Suprapubic skin (tissue), 4 donors: ENCODE measurements at regions not wholly inside any gene's neighbourhood (a gene's known extent, or its start where the extent isn't known, plus 50 kb on each side); places are given as distances from the start of the nearest gene placed in this dataset.
"Not testable (repeated sequence)": the region's sequence is repeated elsewhere in the genome, so short reads cannot be mapped to it uniquely, and the experiment has no call there.

Source experiments
- DNase-seq, 2 donors: peaks; one replicate each; pipeline ENCODE4 v3.0.0-alpha.2; 2019; ENCODE audit warnings: low spot score in 2 of 2
- H3K27ac ChIP-seq: fragments of 200-600 bp; sonication (generic); one replicate; pipeline ENCODE4 v1.5.1; 2019
- H3K27me3 ChIP-seq: fragments of 200-600 bp; sonication (generic); one replicate; pipeline ENCODE4 v1.5.1; 2019
- H3K36me3 ChIP-seq: fragments of 200-600 bp; sonication (generic); one replicate; pipeline ENCODE4 v1.5.1; 2019
- H3K4me1 ChIP-seq: fragments of 200-600 bp; sonication (generic); one replicate; pipeline ENCODE4 v1.5.1; 2019
- H3K4me3 ChIP-seq: fragments of 200-600 bp; sonication (generic); one replicate; pipeline ENCODE4 v1.5.1; 2019; ENCODE audit warnings: mild to moderate bottlenecking
- H3K9me3 ChIP-seq: fragments of 200-600 bp; sonication (generic); one replicate; pipeline ENCODE4 v1.5.1; 2019
- EP300 ChIP-seq: sonication (generic); formaldehyde crosslinking; IDR thresholded peaks from one replicate; pipeline ENCODE4 v1.6.1; 2017; ENCODE audit warnings: antibody characterized with exemption
- POLR2A ChIP-seq, 2 donors: fragments of 450-650 bp; IDR thresholded peaks; one replicate each; pipeline ENCODE4 v1.6.1; 2017; ENCODE audit warnings: antibody characterized with exemption in 2 of 2, mild to moderate bottlenecking in 2 of 2, moderate library complexity in 2 of 2
- POLR2AphosphoS5 ChIP-seq, 3 donors: sonication (generic); formaldehyde crosslinking; IDR thresholded peaks; one replicate each; pipeline ENCODE4 v1.6.1; 2017; ENCODE audit warnings: antibody characterized with exemption in 3 of 3
- WGBS: methylation state at CpG from one replicate; pipeline ENCODE4 v1.1.5; 2018; 5-methylcytosine and 5-hydroxymethylcytosine counted together
- TF ChIP-seq, protein P1 (sequence below), 2 donors: fragments of 200-600 bp in 1 of 2; fragments of 450-650 bp in 1 of 2; sonication (generic) in 1 of 2; IDR thresholded peaks; one replicate each; pipeline ENCODE4 v1.5.1; 2016 to 2019; ENCODE audit warnings: antibody characterized with exemption in 2 of 2, mild to moderate bottlenecking in 1 of 2, moderate library complexity in 1 of 2

DNA sequence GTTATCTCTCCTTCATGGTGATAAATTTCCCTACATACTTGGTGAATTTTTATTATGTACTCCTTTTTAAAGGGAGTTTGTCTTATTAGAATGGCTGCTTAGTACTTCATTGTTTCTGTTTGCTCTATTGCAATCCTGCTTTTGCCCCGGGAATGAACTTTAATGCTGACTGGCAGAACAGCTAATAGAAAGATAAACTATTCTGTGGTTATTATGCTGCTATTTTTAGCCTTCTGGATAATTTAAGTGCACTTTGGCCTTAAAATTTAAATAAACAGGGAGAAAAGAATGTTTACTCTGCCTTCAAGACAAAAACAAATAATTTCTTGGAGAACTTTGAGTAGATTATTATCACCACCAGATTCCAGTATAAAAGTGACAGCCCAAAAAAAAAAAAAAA lies 413.8 kb upstream of the CCDC54 start:
- Histone ChIP-seq H3K36me3 (no peaks in the 10 kb centered on the region), H3K4me1 (no peaks in the 10 kb centered on the region), H3K4me3 (no peak overlapping the region), H3K27me3 (no peaks in the 10 kb centered on the region), H3K27ac (no peak overlapping the region), H3K9me3 (no peaks in the 10 kb centered on the region)
- TF ChIP-seq, protein P1, sequence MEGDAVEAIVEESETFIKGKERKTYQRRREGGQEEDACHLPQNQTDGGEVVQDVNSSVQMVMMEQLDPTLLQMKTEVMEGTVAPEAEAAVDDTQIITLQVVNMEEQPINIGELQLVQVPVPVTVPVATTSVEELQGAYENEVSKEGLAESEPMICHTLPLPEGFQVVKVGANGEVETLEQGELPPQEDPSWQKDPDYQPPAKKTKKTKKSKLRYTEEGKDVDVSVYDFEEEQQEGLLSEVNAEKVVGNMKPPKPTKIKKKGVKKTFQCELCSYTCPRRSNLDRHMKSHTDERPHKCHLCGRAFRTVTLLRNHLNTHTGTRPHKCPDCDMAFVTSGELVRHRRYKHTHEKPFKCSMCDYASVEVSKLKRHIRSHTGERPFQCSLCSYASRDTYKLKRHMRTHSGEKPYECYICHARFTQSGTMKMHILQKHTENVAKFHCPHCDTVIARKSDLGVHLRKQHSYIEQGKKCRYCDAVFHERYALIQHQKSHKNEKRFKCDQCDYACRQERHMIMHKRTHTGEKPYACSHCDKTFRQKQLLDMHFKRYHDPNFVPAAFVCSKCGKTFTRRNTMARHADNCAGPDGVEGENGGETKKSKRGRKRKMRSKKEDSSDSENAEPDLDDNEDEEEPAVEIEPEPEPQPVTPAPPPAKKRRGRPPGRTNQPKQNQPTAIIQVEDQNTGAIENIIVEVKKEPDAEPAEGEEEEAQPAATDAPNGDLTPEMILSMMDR (IDR thresholded peaks at IDR 0.05) = no peak
- DNase-seq = no peak
- 15% methylated on average over 1 of the region's 1 CpG for WGBS

DNA sequence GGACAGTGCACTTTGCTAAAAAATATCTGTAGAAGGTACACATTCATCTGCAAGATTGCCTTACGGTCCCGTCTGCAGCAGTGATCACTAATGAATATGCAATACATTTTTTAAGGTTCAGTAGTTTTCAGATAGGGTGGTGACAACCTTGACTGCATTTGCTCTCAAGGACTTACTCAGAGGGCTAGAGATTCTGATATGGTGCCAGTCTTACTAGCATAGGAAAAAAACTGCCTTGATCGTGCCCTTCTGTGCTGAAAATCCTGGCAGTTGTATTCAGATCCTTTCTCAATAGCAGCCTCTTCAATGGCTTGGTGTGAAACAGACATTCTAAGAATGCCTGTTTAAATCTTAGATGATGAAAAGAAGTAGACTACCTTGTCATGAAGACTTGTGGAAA lies 411.9 kb upstream of the CCDC54 start:
- Histone ChIP-seq H3K27ac (no peak overlapping the region), H3K27me3 (no peaks in the 10 kb centered on the region), H3K9me3 (no peaks in the 10 kb centered on the region), H3K4me1 (no peaks in the 10 kb centered on the region), H3K4me3 (no peak overlapping the region), H3K36me3 (no peaks in the 10 kb centered on the region)
- DNase-seq = no peak
- WGBS = 55% methylated on average over 3 of the region's 3 CpGs
- TF ChIP-seq, protein P1 (IDR thresholded peaks at IDR 0.05) = no peak
- TF ChIP-seq EP300 (no peak), POLR2AphosphoS5 (IDR thresholded peaks at IDR 0.05) (no peak), POLR2A (IDR thresholded peaks at IDR 0.05) (no peak)

GRCh38 chr3:106969596-106969995 lies 407.6 kb upstream of the CCDC54 start:
- no peaks in the 10 kb centered on the region for H3K4me1 ChIP-seq
- WGBS = 60% methylated on average over 4 of the region's 4 CpGs
- no peak overlapping the region for H3K27ac ChIP-seq
- no peaks in the 10 kb centered on the region for H3K27me3 ChIP-seq
- TF ChIP-seq, protein P1 (IDR thresholded peaks at IDR 0.05) = no peak
- TF ChIP-seq EP300 = no peak
- TF ChIP-seq POLR2A (IDR thresholded peaks at IDR 0.05) = no peak
- no peak for TF ChIP-seq POLR2AphosphoS5 (IDR thresholded peaks at IDR 0.05)
- H3K4me3 ChIP-seq = no peak overlapping the region
- no peaks in the 10 kb centered on the region for H3K9me3 ChIP-seq
- no peak for DNase-seq
- H3K36me3 ChIP-seq = no peaks in the 10 kb centered on the region

DNA sequence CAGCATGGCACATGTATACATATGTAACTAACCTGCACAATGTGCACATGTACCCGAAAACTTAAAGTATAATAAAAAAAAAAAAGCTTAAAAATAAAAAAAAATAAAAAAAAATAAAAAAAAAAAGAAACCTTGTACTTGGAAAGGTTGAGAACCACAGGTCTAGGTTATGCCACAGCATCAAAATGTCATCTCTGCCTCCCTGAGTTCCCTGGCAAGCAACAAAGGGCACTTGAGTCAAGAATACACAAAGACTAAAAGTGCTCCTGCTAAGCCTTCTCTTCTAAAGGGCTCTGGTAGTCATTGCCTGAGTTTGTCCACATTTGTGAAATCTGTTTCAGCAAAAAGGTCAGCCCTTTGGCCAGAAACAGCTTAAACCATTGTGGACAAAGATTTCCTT lies 395.8 kb upstream of the CCDC54 start:
- Histone ChIP-seq H3K27me3 (no peaks in the 10 kb centered on the region), H3K36me3 (no peaks in the 10 kb centered on the region)
- DNase-seq = no peak

DNA sequence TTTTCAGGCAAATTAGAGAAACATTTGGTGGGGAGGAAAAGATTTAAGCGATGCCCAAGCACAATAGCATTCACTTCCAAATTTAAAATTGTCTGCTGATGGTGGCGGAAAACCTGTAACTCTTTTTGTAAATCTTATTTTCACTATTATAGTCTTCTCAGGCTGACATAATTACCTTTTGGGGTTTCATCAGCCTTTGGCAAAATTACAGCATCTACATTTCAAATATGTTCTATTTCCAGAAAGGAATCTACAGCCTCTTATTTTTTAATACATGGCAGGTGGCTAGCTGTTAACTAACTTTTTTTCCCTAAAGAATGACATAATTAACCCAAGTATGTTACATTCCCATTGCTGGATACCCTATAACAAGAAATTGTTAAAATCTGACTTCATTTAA lies 391.5 kb upstream of the CCDC54 start:
- DNase-seq = no peak
- TF ChIP-seq, protein P1 (IDR thresholded peaks at IDR 0.05) = no peak
- TF ChIP-seq POLR2A (IDR thresholded peaks at IDR 0.05) (no peak), POLR2AphosphoS5 (IDR thresholded peaks at IDR 0.05) (no peak), EP300 (no peak)
- 69% methylated on average over 2 of the region's 2 CpGs for WGBS
- no peak overlapping the region for H3K4me3 ChIP-seq
- no peaks in the 10 kb centered on the region for H3K4me1 ChIP-seq
- no peaks in the 10 kb centered on the region for H3K9me3 ChIP-seq
- no peak overlapping the region for H3K27ac ChIP-seq
- H3K27me3 ChIP-seq = no peaks in the 10 kb centered on the region
- H3K36me3 ChIP-seq = no peaks in the 10 kb centered on the region

More for the DNA sequence above, 395.8 kb upstream of the CCDC54 start:
- H3K4me3 ChIP-seq = no peak overlapping the region
- TF ChIP-seq POLR2A (IDR thresholded peaks at IDR 0.05) = no peak
- no peak for TF ChIP-seq POLR2AphosphoS5 (IDR thresholded peaks at IDR 0.05)
- TF ChIP-seq EP300 = no peak
- TF ChIP-seq, protein P1 (IDR thresholded peaks at IDR 0.05) = no peak
- H3K4me1 ChIP-seq = no peaks in the 10 kb centered on the region
- WGBS = 67% methylated on average over 1 of the region's 1 CpG
- no peaks in the 10 kb centered on the region for H3K9me3 ChIP-seq
- no peak overlapping the region for H3K27ac ChIP-seq

- H3K27me3 ChIP-seq, H3K4me3 ChIP-seq, DNase-seq, H3K27ac ChIP-seq, H3K4me1 ChIP-seq, H3K36me3 ChIP-seq, H3K9me3 ChIP-seq: not testable (repeated sequence)
- WGBS = 90% methylated on average over 21 of the region's 21 CpGs
Measured at GRCh38 chr3:106998841-106999682, 378.2 kb upstream of the CCDC54 start.
